HEK293 (cell line): ENCODE measurements at regions not wholly inside any gene's neighbourhood (a gene's known extent, or its start where the extent isn't known, plus 50 kb on each side); places are given as distances from the start of the nearest gene placed in this dataset.

Experiments
- CTCF ChIA-PET: fragments of 350-600 bp; formaldehyde crosslinking; extraction: SDS; loops from one replicate; lab custom pipeline; 2021; ENCODE audit warnings: antibody characterized with exemption; lab: Yijun Ruan, JAX
- POLR2A ChIA-PET: fragments of 300-600 bp; formaldehyde crosslinking; extraction: SDS; loops from one replicate; lab custom pipeline; 2020; ENCODE audit warnings: antibody characterized with exemption, inconsistent platforms; lab: Yijun Ruan, JAX
- H3K27ac ChIP-seq: fragments of 200-500 bp; sonication (Bioruptor generic); 2 replicates; pipeline ENCODE4 v1.5.1; 2014; ENCODE audit warnings: low read depth, low read length, control low read depth, inconsistent platforms; ENCODE audit errors: extremely low read depth
- H3K36me3 ChIP-seq, 2 experiments: fragments of 200-500 bp in 1 of 2; sonication (Bioruptor generic) in 1 of 2; 1 replicate in 1 of 2; 2 replicates in 1 of 2; pipeline ENCODE4 v1.5.1; 2014 to 2017; ENCODE audit warnings: inconsistent platforms in 2 of 2, low read length in 2 of 2; ENCODE audit not compliant: control insufficient read depth in 2 of 2, insufficient read depth in 1 of 2
- H3K4me1 ChIP-seq: fragments of 200-500 bp; sonication (Bioruptor generic); 2 replicates; pipeline ENCODE4 v1.5.1; 2014; ENCODE audit warnings: mild to moderate bottlenecking, low read length, inconsistent platforms; ENCODE audit not compliant: control insufficient read depth, insufficient read depth
- H3K4me3 ChIP-seq: 2 replicates; pipeline ENCODE4 v1.5.1; 2011; ENCODE audit warnings: low read depth, mild to moderate bottlenecking, control low read depth, low read length, moderate library complexity
- H3K9me3 ChIP-seq: fragments of 200-500 bp; sonication (Bioruptor generic); 2 replicates; pipeline ENCODE4 v1.5.1; 2014; ENCODE audit warnings: low read depth, low read length, inconsistent platforms; ENCODE audit not compliant: control insufficient read depth, insufficient read depth
- BCL11A ChIP-seq: fragments of 450-650 bp; formaldehyde crosslinking; IDR thresholded peaks from 2 replicates; pipeline ENCODE4 v1.5.1; 2016; ENCODE audit warnings: low read depth, missing biosample characterization, missing genetic modification characterization
- FEZF1 ChIP-seq: fragments of 450-650 bp; formaldehyde crosslinking; IDR thresholded peaks from 2 replicates; pipeline ENCODE4 v1.5.1; 2016; ENCODE audit warnings: missing biosample characterization, missing genetic modification characterization
- HOXD13 ChIP-seq: sonication (generic); formaldehyde crosslinking; IDR thresholded peaks from 2 replicates; pipeline ENCODE4 v1.8.0; 2022; ENCODE audit warnings: missing genetic modification reagents, borderline replicate concordance
- REST ChIP-seq: fragments of 450-650 bp; formaldehyde crosslinking; IDR thresholded peaks from 2 replicates; pipeline ENCODE4 v1.5.1; 2016; ENCODE audit warnings: missing biosample characterization, missing genetic modification characterization
- SALL2 ChIP-seq: fragments of 450-650 bp; formaldehyde crosslinking; IDR thresholded peaks from 2 replicates; pipeline ENCODE4 v1.5.0; 2017; ENCODE audit warnings: missing biosample characterization, mild to moderate bottlenecking, missing genetic modification characterization, borderline replicate concordance
- TRIM28 ChIP-seq: IDR thresholded peaks from 2 replicates; pipeline ENCODE4 v1.6.1; 2011; ENCODE audit warnings: low read length, control low read depth, borderline replicate concordance
- WT1 ChIP-seq: fragments of 450-650 bp; formaldehyde crosslinking; IDR thresholded peaks from 2 replicates; pipeline ENCODE4 v1.5.1; 2016; ENCODE audit warnings: missing biosample characterization, missing genetic modification characterization
- ZNF132 ChIP-seq: fragments of 450-650 bp; formaldehyde crosslinking; IDR thresholded peaks from 2 replicates; pipeline ENCODE4 v1.5.1; 2017; ENCODE audit warnings: missing biosample characterization, missing genetic modification characterization, borderline replicate concordance
- ZNF138 ChIP-seq: fragments of 450-650 bp; formaldehyde crosslinking; IDR thresholded peaks from 2 replicates; pipeline ENCODE4 v1.5.1; 2016; ENCODE audit warnings: missing biosample characterization, missing genetic modification characterization, borderline replicate concordance
- ZNF211 ChIP-seq: fragments of 450-650 bp; formaldehyde crosslinking; IDR thresholded peaks from 2 replicates; pipeline ENCODE4 v1.5.1; 2016; ENCODE audit warnings: low read depth, missing biosample characterization, missing genetic modification characterization
- ZNF266 ChIP-seq: fragments of 450-650 bp; formaldehyde crosslinking; IDR thresholded peaks from 2 replicates; pipeline ENCODE4 v1.5.1; 2016; ENCODE audit warnings: missing biosample characterization, missing genetic modification characterization, low read depth
- ZNF398 ChIP-seq: fragments of 450-650 bp; formaldehyde crosslinking; IDR thresholded peaks from 2 replicates; pipeline ENCODE4 v1.5.1; 2017; ENCODE audit warnings: missing biosample characterization, missing genetic modification characterization
- ZNF416 ChIP-seq: fragments of 450-650 bp; formaldehyde crosslinking; IDR thresholded peaks from 2 replicates; pipeline ENCODE4 v1.5.1; 2016; ENCODE audit warnings: missing biosample characterization, missing genetic modification characterization
- ZNF645 ChIP-seq: fragments of 450-650 bp; formaldehyde crosslinking; IDR thresholded peaks from 2 replicates; pipeline ENCODE4; 2016; ENCODE audit warnings: missing biosample characterization, missing genetic modification characterization
- ZNF670 ChIP-seq: fragments of 450-650 bp; formaldehyde crosslinking; IDR thresholded peaks from 2 replicates; pipeline ENCODE4 v1.5.1; 2016; ENCODE audit warnings: missing biosample characterization, missing genetic modification characterization, low read depth
- ZNF837 ChIP-seq: fragments of 450-650 bp; formaldehyde crosslinking; IDR thresholded peaks from 2 replicates; pipeline ENCODE4 v1.5.1; 2016; ENCODE audit warnings: missing biosample characterization, missing genetic modification characterization
- ZSCAN18 ChIP-seq: fragments of 450-650 bp; formaldehyde crosslinking; IDR thresholded peaks from 2 replicates; pipeline ENCODE4 v1.5.1; 2016; ENCODE audit warnings: missing biosample characterization, missing genetic modification characterization
- ZSCAN4 ChIP-seq: fragments of 450-650 bp; formaldehyde crosslinking; IDR thresholded peaks from 2 replicates; pipeline ENCODE4 v1.5.1; 2017; ENCODE audit warnings: missing biosample characterization, missing genetic modification characterization

GRCh38 chr7:77469927-77470326 is 53.8 kb upstream of the GSAP start (continued):
- no peak for TF ChIP-seq ZNF266 (tag by site-specific recombination)
- no peak for TF ChIP-seq BCL11A (tag by site-specific recombination)
- no peak for TF ChIP-seq SALL2
- no peak for TF ChIP-seq ZSCAN18
- TF ChIP-seq ZNF837 (tag by site-specific recombination), result no peak
- TF ChIP-seq ZNF645, result no peak

GRCh38 chr7:77467408-77467807 is 51.3 kb upstream of the GSAP start:
- no peak overlapping the region for H3K4me3 ChIP-seq

More at GRCh38 chr7:77467408-77467807, 51.3 kb upstream of the GSAP start:
- Histone ChIP-seq H3K4me1 (no peaks in the 10 kb centered on the region), H3K27ac (no peak overlapping the region), H3K9me3 (no peaks in the 10 kb centered on the region), H3K36me3 (no peaks in the 10 kb centered on the region)
- no peak for TF ChIP-seq HOXD13 (CRISPR knock-in tag)
- no peak for TF ChIP-seq ZNF398 (tag by site-specific recombination)
- TF ChIP-seq ZNF132 (tag by site-specific recombination), result no peak
- TF ChIP-seq ZNF211 (tag by site-specific recombination), result no peak
- TF ChIP-seq REST (tag by site-specific recombination), result no peak
- TF ChIP-seq ZNF670, result no peak
- TF ChIP-seq FEZF1, result no peak
- no peak for TF ChIP-seq TRIM28
- no peak for TF ChIP-seq ZNF416
- no peak for TF ChIP-seq ZNF138 (tag by site-specific recombination)
- no peak for TF ChIP-seq ZSCAN4
- TF ChIP-seq WT1 (tag by site-specific recombination), result no peak
- CTCF ChIA-PET, result no interaction called here
- POLR2A ChIA-PET, result no interaction called here
